HL-60/S4 (cell line): ENCODE measurements at regions not wholly inside any gene's neighbourhood (a gene's known extent, or its start where the extent isn't known, plus 50 kb on each side); places are given as distances from the start of the nearest gene placed in this dataset.

Experiments
- in situ Hi-C: fragments of 300-500 bp; cut with MboI; formaldehyde crosslinking; loops from 2 replicates; pipeline ENCODE4 v1.14.3; 2022; ENCODE audit warnings: low sequenced_read_pairs

- in situ Hi-C loops = no loop called here
Measured at GRCh38 chr1:58430421-58431275, 115.9 kb downstream of the OMA1 start.

GRCh38 chr1:58426918-58427317 lies 119.6 kb downstream of the OMA1 start:
- in situ Hi-C loops = no loop called here

- in situ Hi-C loops = no loop called here
Measured at GRCh38 chr1:58422436-58422835, 124.1 kb downstream of the OMA1 start.

- in situ Hi-C loops = no loop called here
Measured at GRCh38 chr1:58418283-58419228, 128.0 kb downstream of the OMA1 start.

- in situ Hi-C loops = no loop called here
Measured at GRCh38 chr1:58412071-58412580, 134.4 kb downstream of the OMA1 start.

GRCh38 chr1:58409890-58410289 lies 136.6 kb downstream of the OMA1 start:
- in situ Hi-C loops = no loop called here

- in situ Hi-C loops = no loop called here
Measured at GRCh38 chr1:58409336-58409735, 137.2 kb downstream of the OMA1 start.

GRCh38 chr1:58406301-58407071 lies 140.0 kb downstream of the OMA1 start:
- in situ Hi-C loops = no loop called here

- in situ Hi-C loops = no loop called here
Measured at GRCh38 chr1:58405660-58406059, 140.9 kb downstream of the OMA1 start.

GRCh38 chr1:58403894-58404293 lies 142.6 kb downstream of the OMA1 start:
- in situ Hi-C loops = no loop called here

- in situ Hi-C loops = no loop called here
Measured at GRCh38 chr1:58402444-58402843, 144.1 kb downstream of the OMA1 start.

- in situ Hi-C loops = no loop called here
Measured at GRCh38 chr1:58401991-58402390, 144.5 kb downstream of the OMA1 start.

- in situ Hi-C loops = no loop called here
Measured at GRCh38 chr1:58399176-58399575, 147.3 kb downstream of the OMA1 start.

- in situ Hi-C loops = no loop called here
Measured at GRCh38 chr1:58398714-58399113, 147.8 kb downstream of the OMA1 start.

- in situ Hi-C loops = no loop called here
Measured at GRCh38 chr1:58397187-58397820, 149.2 kb downstream of the OMA1 start.

GRCh38 chr1:58396150-58396549 lies 150.4 kb downstream of the OMA1 start:
- in situ Hi-C loops = no loop called here

- in situ Hi-C loops = no loop called here
Measured at GRCh38 chr1:58395355-58395754, 151.2 kb downstream of the OMA1 start.

GRCh38 chr1:58392083-58392482 lies 154.4 kb downstream of the OMA1 start:
- in situ Hi-C loops = no loop called here

- in situ Hi-C loops = no loop called here
Measured at GRCh38 chr1:58391514-58391913, 155.0 kb downstream of the OMA1 start.

- in situ Hi-C loops = no loop called here
Measured at GRCh38 chr1:58391056-58391455, 155.5 kb downstream of the OMA1 start.
